ENCODE measurements at regions not wholly inside any gene's neighbourhood (a gene's known extent, or its start where the extent isn't known, plus 50 kb on each side); places are given as distances from the start of the nearest gene placed in this dataset.

- no peaks in the 10 kb centered on the region for H3K9me3 Mint-ChIP-seq (ENCODE audit: low read depth)
Observed at GRCh38 chr15:37820380-37821128, 113.9 kb upstream of the TMCO5A start.

GRCh38 chr15:37823601-37824275 lies 110.7 kb upstream of the TMCO5A start:
- DNase-seq (ENCODE audit: low spot score), result no peak
- H3K27me3 Mint-ChIP-seq (ENCODE audit: low read depth), result no peaks in the 10 kb centered on the region
- TF ChIP-seq CTCF (IDR thresholded peaks at IDR 0.05), result no peak
- H3K4me1 Mint-ChIP-seq (ENCODE audit: low read depth), result peaks cover 8% of the 10 kb centered on the region
- H3K4me3 Mint-ChIP-seq (ENCODE audit: unreplicated experiment), result no peak overlapping the region
- no peaks in the 10 kb centered on the region for H3K9me3 Mint-ChIP-seq (ENCODE audit: low read depth)
- H3K36me3 Mint-ChIP-seq (ENCODE audit: low read depth), result no peaks in the 10 kb centered on the region
- H3K27ac Mint-ChIP-seq (ENCODE audit: unreplicated experiment), result no peak overlapping the region

More at GRCh38 chr15:37820380-37821128, 113.9 kb upstream of the TMCO5A start:
- no peak for DNase-seq (ENCODE audit: low spot score)
- H3K27ac Mint-ChIP-seq (ENCODE audit: unreplicated experiment), result no peak overlapping the region
- no peaks in the 10 kb centered on the region for H3K36me3 Mint-ChIP-seq (ENCODE audit: low read depth)
- no peak overlapping the region for H3K4me3 Mint-ChIP-seq (ENCODE audit: unreplicated experiment)
- no peak for TF ChIP-seq CTCF (IDR thresholded peaks at IDR 0.05)
- H3K4me1 Mint-ChIP-seq (ENCODE audit: low read depth), result peaks cover 8% of the 10 kb centered on the region
- no peaks in the 10 kb centered on the region for H3K27me3 Mint-ChIP-seq (ENCODE audit: low read depth)

- no peaks in the 10 kb centered on the region for H3K9me3 Mint-ChIP-seq (ENCODE audit: low read depth)
- H3K36me3 Mint-ChIP-seq (ENCODE audit: low read depth), result no peaks in the 10 kb centered on the region
- peak overlapping the region; percentile 80 for H3K27ac Mint-ChIP-seq (ENCODE audit: unreplicated experiment)
- no peak overlapping the region for H3K4me3 Mint-ChIP-seq (ENCODE audit: unreplicated experiment)
- no peak for TF ChIP-seq CTCF (IDR thresholded peaks at IDR 0.05)
- H3K27me3 Mint-ChIP-seq (ENCODE audit: low read depth), result no peaks in the 10 kb centered on the region
- peaks cover 8% of the 10 kb centered on the region for H3K4me1 Mint-ChIP-seq (ENCODE audit: low read depth)
- no peak for DNase-seq (ENCODE audit: low spot score)
Observed at GRCh38 chr15:37824717-37825382, 109.6 kb upstream of the TMCO5A start.

GRCh38 chr15:37837276-37837675 lies 97.2 kb upstream of the TMCO5A start:
- Mint-ChIP-seq H3K36me3 (ENCODE audit: low read depth) (peaks cover 2% of the 10 kb centered on the region), H3K27me3 (ENCODE audit: low read depth) (peaks cover 4% of the 10 kb centered on the region), H3K27ac (ENCODE audit: unreplicated experiment) (no peak overlapping the region), H3K9me3 (ENCODE audit: low read depth) (peaks cover 21% of the 10 kb centered on the region), H3K4me3 (ENCODE audit: unreplicated experiment) (no peak overlapping the region), H3K4me1 (ENCODE audit: low read depth) (no peaks in the 10 kb centered on the region)
- DNase-seq (ENCODE audit: low spot score), result no peak
- TF ChIP-seq CTCF (IDR thresholded peaks at IDR 0.05), result no peak

GRCh38 chr15:37847776-37848175 lies 86.7 kb upstream of the TMCO5A start:
- peaks cover 1% of the 10 kb centered on the region for H3K9me3 Mint-ChIP-seq (ENCODE audit: low read depth)
- H3K4me3 Mint-ChIP-seq (ENCODE audit: unreplicated experiment), result no peak overlapping the region
- no peaks in the 10 kb centered on the region for H3K36me3 Mint-ChIP-seq (ENCODE audit: low read depth)
- no peak for DNase-seq (ENCODE audit: low spot score)
- H3K27me3 Mint-ChIP-seq (ENCODE audit: low read depth), result peaks cover 3% of the 10 kb centered on the region
- TF ChIP-seq CTCF (IDR thresholded peaks at IDR 0.05), result no peak
- H3K27ac Mint-ChIP-seq (ENCODE audit: unreplicated experiment), result no peak overlapping the region
- no peaks in the 10 kb centered on the region for H3K4me1 Mint-ChIP-seq (ENCODE audit: low read depth)

All from chondrocyte (in vitro differentiated cells).